BLaER1 (cell line): ENCODE measurements at regions not wholly inside any gene's neighbourhood (a gene's known extent, or its start where the extent isn't known, plus 50 kb on each side); places are given as distances from the start of the nearest gene placed in this dataset.
"Not testable (repeated sequence)": the region's sequence is repeated elsewhere in the genome, so short reads cannot be mapped to it uniquely, and the experiment has no call there.

Source experiments
- H3K27ac ChIP-seq: shearing (Covaris generic); formaldehyde crosslinking; 2 replicates; pipeline ENCODE4 v1.8.1; 2022
- H3K27me3 ChIP-seq: shearing (Covaris generic); formaldehyde crosslinking; 2 replicates; pipeline ENCODE4 v1.8.1; 2022
- H3K36me3 ChIP-seq: shearing (Covaris generic); formaldehyde crosslinking; 2 replicates; pipeline ENCODE4 v1.8.1; 2022
- H3K4me1 ChIP-seq: shearing (Covaris generic); formaldehyde crosslinking; 2 replicates; pipeline ENCODE4 v1.8.1; 2022
- H3K4me2 ChIP-seq: shearing (Covaris generic); formaldehyde crosslinking; 2 replicates; pipeline ENCODE4 v1.8.1; 2022
- H3K4me3 ChIP-seq: shearing (Covaris generic); formaldehyde crosslinking; 2 replicates; pipeline ENCODE4 v1.8.1; 2022
- H3K9ac ChIP-seq: shearing (Covaris generic); formaldehyde crosslinking; 2 replicates; pipeline ENCODE4 v1.8.1; 2022
- H3K9me3 ChIP-seq: shearing (Covaris generic); formaldehyde crosslinking; 2 replicates; pipeline ENCODE4 v1.8.1; 2022
- H4K20me1 ChIP-seq: shearing (Covaris generic); formaldehyde crosslinking; 2 replicates; pipeline ENCODE4 v1.8.1; 2022
- Cebpa-rat ChIP-seq: shearing (Covaris generic); IDR thresholded peaks from 2 replicates; pipeline ENCODE4 v1.8.1; 2022

DNA sequence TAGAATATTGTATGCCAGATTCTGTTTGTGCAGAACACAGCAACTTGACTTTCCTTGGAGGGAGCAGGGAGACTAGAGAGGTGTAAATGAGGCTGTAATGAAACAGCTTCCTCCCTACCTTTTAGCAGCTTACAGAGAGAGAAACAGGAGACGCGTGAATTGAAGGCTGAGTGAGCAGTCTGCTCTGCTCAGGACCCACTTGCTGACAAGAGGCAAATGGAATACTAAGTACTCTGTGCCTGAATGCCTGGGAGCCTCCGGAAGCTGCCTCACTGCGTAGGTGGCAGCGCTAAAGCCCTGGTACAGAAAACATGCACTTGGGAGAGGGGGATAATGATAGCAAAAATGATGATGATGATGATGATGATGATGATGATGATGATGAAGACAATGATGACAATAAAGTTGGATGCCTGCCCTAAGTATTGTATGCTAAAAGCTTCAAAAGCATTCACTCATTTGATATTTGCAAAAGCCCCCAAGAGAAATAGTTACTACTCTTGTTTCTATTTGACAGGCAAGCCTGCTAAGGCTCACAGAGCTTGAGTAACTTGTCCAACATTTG is 548.9 kb downstream of the NTRK3 start:
- no peaks in the 10 kb centered on the region for H4K20me1 ChIP-seq
- no peak overlapping the region for H3K4me2 ChIP-seq
- no peaks in the 10 kb centered on the region for H3K27me3 ChIP-seq
- no peaks in the 10 kb centered on the region for H3K9me3 ChIP-seq
- no peak overlapping the region for H3K4me3 ChIP-seq
- no peak overlapping the region for H3K9ac ChIP-seq
- TF ChIP-seq Cebpa-rat = no peak
- no peaks in the 10 kb centered on the region for H3K36me3 ChIP-seq
- no peaks in the 10 kb centered on the region for H3K4me1 ChIP-seq
- H3K27ac ChIP-seq = no peak overlapping the region

DNA sequence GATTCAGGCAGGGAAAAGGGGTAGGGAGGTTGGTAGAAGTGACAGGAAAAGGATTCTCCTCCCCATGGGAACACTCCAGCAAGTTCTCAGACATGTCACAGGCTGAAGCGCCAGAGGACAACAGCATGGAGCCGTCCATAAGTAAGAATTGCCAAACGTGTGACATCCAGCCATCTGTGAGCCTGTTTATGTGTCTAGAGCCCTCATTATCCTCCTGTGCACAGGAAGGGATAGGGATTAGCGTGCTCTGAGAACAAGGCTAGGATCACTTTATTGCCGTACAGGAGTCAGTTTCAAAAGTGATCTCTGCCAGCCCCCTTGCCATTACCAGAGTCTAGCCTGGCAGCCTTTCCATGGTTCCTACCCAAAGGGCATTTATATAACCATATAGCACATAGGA is 549.5 kb downstream of the NTRK3 start:
- Histone ChIP-seq H3K4me3 (no peak overlapping the region), H3K4me2 (no peak overlapping the region)

DNA sequence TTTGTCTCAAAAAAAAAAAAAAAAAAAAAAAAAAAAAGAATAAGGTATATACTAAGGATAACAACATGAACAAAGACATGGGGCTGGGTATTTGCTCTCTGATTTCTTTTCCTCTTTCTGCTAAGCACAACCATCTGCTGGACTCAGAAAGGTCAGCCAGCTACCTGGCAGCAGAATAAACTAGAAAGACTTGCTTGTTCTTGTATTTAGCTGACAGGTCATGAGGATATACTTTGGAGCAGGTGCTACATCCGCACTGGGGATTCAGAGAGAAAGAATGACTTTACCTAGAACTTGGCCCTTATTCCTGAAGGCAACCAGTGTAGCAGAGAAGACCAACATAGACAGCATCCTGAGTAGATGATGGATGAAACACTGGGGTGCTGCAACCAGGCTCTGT is 550.5 kb downstream of the NTRK3 start:
- no peak overlapping the region for H3K27ac ChIP-seq
- no peaks in the 10 kb centered on the region for H3K27me3 ChIP-seq
- no peak overlapping the region for H3K4me3 ChIP-seq
- H3K9ac ChIP-seq = no peak overlapping the region
- no peaks in the 10 kb centered on the region for H3K9me3 ChIP-seq
- no peaks in the 10 kb centered on the region for H3K4me1 ChIP-seq
- no peak overlapping the region for H3K4me2 ChIP-seq
- no peaks in the 10 kb centered on the region for H4K20me1 ChIP-seq
- no peak for TF ChIP-seq Cebpa-rat
- no peaks in the 10 kb centered on the region for H3K36me3 ChIP-seq

More for the DNA sequence above, 549.5 kb downstream of the NTRK3 start:
- Histone ChIP-seq H3K9me3 (no peaks in the 10 kb centered on the region), H3K27ac (no peak overlapping the region), H3K9ac (no peak overlapping the region), H3K4me1 (no peaks in the 10 kb centered on the region), H3K36me3 (no peaks in the 10 kb centered on the region), H3K27me3 (no peaks in the 10 kb centered on the region), H4K20me1 (no peaks in the 10 kb centered on the region)
- TF ChIP-seq Cebpa-rat = no peak

DNA sequence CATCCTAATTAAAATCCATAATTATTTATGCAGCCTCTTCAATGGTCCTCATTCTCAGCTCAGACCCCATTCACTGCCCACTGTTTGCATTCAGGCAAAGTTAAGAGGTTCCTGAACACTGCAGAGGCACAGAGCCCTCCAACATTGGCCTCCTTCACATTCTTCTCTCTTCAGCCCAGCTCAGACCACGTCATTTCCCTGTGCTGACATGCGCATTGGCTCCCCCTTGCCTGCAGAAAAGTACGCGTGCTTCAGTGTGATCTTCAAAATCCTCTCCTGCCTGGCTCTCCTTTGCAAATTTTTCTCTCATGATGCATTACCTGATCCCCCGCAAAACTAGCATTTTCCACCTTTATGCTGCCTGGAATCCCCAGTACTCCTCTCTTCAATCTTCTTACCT is 552.3 kb downstream of the NTRK3 start:
- Histone ChIP-seq H3K27ac (no peak overlapping the region), H3K27me3 (no peaks in the 10 kb centered on the region), H3K4me2 (no peak overlapping the region), H3K4me1 (no peaks in the 10 kb centered on the region), H3K9ac (no peak overlapping the region), H3K36me3 (no peaks in the 10 kb centered on the region), H3K4me3 (no peak overlapping the region), H4K20me1 (no peaks in the 10 kb centered on the region), H3K9me3 (no peaks in the 10 kb centered on the region)
- no peak for TF ChIP-seq Cebpa-rat

DNA sequence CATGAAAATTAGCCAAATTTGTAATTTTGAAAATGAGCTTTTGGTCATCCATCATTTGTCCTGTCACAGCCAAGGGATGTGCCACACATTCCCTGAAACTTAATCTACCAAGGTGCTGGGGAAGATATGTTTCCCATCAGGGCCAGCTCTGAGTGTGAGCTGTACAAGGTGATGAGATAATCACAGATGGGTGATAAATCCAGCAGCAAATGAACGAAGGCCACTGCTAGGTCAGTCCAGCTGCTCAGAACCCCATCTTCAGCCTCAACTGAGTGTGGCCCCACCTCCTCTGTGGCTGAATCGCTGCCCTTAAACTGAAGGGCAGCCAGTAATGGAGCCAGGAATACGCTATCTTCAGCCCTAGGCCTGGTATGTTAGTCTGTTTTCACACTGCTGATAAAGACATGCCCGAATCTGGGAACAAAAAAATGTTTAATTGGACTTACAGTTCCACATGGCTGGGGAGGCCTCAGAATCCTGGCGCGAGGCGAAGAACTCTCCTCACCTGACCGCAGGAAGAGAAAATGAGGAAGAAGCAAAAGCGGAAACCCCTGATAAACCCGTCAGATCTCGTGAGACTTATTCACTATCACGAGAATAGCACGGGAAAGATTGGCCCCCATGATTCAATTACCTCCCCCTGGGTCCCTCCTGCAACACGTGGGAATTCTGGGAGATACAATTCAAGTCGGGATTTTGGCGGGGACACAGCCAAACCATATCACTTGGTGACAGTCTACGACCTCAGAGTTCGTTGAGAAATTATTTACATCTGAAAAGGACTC is 553.0 kb downstream of the NTRK3 start:
- no peaks in the 10 kb centered on the region for H3K9me3 ChIP-seq

DNA sequence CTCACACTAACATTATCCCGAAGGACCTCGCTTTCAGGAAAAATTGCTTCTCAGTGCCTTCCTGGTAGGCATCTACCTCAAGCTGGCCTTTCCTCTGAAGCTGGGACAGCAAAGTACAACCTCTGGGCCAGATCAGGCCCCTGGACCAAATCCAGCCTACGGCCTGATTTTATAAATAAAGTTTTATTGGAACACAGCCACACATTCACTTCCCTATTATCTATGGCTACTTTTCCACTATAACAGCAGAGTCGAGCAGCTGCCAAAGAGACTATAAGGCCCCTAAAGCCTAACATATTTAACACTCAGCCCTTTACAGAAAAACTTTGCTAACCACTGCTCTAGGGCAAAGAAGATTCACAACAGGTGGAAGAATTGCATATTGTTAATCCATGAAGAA is 554.3 kb downstream of the NTRK3 start:
- Histone ChIP-seq H3K4me2 (no peak overlapping the region), H3K9ac (no peak overlapping the region), H3K36me3 (no peaks in the 10 kb centered on the region), H3K27me3 (no peaks in the 10 kb centered on the region), H3K27ac (no peak overlapping the region), H4K20me1 (no peaks in the 10 kb centered on the region), H3K4me3 (no peak overlapping the region), H3K9me3 (no peaks in the 10 kb centered on the region; the same call in 1 of the 2 replicates), H3K4me1 (no peaks in the 10 kb centered on the region)
- no peak for TF ChIP-seq Cebpa-rat

More for the DNA sequence above, 553.0 kb downstream of the NTRK3 start:
- H3K4me1 ChIP-seq = no peaks in the 10 kb centered on the region
- no peaks in the 10 kb centered on the region for H3K36me3 ChIP-seq
- H3K27ac ChIP-seq = no peak overlapping the region
- H3K4me2 ChIP-seq = no peak overlapping the region
- H4K20me1 ChIP-seq = no peaks in the 10 kb centered on the region
- no peaks in the 10 kb centered on the region for H3K27me3 ChIP-seq
- H3K9ac ChIP-seq = no peak overlapping the region
- no peak for TF ChIP-seq Cebpa-rat
- H3K4me3 ChIP-seq = no peak overlapping the region

DNA sequence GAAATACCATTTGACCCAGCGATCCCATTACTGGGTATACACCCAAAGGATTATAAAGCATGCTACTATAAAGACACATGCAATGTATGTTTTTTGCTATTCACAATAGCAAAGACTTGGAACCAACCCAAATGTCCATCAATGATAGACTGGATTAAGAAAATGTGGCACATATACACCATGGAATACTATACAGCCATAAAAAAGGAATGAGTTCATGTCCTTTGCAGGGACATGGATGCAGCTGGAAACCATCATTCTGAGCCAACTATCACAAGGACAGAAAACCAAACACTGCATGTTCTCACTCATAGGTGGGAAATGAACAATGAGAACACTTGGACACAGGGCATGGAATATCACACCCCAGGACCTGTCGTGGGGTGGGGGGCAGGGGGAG is 558.1 kb downstream of the NTRK3 start:
- not testable (repeated sequence) for H3K27ac ChIP-seq, H3K4me3 ChIP-seq, H3K4me2 ChIP-seq, H3K4me1 ChIP-seq, H3K36me3 ChIP-seq, H4K20me1 ChIP-seq, H3K27me3 ChIP-seq, H3K9ac ChIP-seq, H3K9me3 ChIP-seq

DNA sequence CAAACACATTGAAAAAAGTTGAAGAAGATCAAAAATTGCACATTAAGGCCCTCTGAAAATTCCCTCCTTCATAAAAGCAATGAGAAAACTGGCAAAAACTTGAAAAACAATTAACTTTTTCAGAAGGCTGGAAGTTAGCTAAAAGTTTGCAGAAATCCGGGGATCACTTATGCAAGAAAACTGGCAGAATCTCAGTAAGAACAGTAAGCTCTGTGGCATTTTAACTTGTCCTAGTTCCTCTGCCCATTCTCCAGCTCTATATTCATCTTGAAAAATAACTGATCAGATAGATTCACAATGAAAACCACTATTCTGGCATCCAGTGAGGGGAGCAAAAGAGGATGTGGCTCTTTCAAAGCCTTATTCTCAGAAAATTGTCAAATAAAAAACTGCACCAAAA is 566.8 kb downstream of the NTRK3 start:
- Histone ChIP-seq H3K4me3 (no peak overlapping the region), H3K27ac (no peak overlapping the region), H3K4me2 (no peak overlapping the region), H3K27me3 (no peaks in the 10 kb centered on the region), H3K9me3 (0 out of 2 replicates have a peak, but pooled peaks cover 4% of the 10 kb centered on the region), H3K4me1 (no peaks in the 10 kb centered on the region), H3K36me3 (no peaks in the 10 kb centered on the region), H3K9ac (no peak overlapping the region), H4K20me1 (no peaks in the 10 kb centered on the region)
- TF ChIP-seq Cebpa-rat = no peak

DNA sequence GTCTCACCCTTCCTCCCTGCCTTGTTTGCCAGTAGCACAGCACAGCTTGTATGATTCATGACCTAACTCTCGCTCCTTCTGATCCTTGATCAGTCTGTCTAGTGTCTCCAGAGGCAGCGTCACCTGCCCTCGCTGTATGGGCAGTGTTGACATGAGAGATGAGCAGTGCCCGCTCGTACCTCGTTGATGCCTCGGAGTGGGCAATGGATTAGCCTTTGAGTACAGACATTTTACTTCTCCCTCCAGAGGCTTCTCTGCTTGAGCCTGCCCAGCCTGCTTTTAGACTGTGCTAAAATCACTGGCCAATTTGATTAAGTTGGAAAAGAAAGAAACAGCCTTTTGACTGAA is 569.0 kb downstream of the NTRK3 start:
- no peak overlapping the region for H3K9ac ChIP-seq
- H3K36me3 ChIP-seq = no peaks in the 10 kb centered on the region
- H4K20me1 ChIP-seq = no peaks in the 10 kb centered on the region
- no peak overlapping the region for H3K4me3 ChIP-seq
- H3K4me2 ChIP-seq = no peak overlapping the region
- no peak for TF ChIP-seq Cebpa-rat
- no peak overlapping the region for H3K27ac ChIP-seq
- 0 out of 2 replicates have a peak, but pooled peaks cover 4% of the 10 kb centered on the region for H3K9me3 ChIP-seq
- no peaks in the 10 kb centered on the region for H3K27me3 ChIP-seq
- H3K4me1 ChIP-seq = no peaks in the 10 kb centered on the region

DNA sequence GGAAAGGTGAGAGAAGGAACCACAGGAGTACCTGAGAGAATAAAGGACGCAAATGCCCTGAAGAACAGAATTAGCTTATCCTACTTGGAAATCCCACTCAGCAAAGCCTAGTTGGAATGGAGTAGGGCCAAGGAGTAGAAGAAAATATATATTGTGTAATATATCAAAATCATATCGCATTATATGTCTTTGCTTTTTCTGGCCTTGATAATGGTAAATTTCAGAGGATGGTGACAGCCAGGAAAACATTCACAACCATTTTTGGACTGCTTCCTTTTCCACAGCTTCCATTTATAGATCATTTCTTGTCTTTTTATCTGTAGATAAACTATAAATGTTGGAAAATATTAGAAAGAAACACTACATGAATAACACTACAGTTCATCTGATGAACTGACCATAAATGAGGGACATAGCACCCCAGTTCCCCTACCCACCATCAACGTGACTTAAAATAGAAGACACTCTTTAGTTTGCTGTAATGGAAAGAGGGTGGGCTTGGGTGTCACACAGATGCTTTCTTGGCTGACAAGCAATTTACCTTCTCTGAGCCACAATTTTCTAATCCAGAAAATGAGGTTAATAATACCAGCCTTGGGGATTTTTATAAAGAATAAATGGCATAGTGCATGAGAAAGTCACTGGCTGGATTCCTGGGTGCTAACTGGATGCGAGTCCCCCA is 569.6 kb downstream of the NTRK3 start:
- no peaks in the 10 kb centered on the region for H3K36me3 ChIP-seq
- TF ChIP-seq Cebpa-rat = no peak

More for the DNA sequence above, 569.6 kb downstream of the NTRK3 start:
- H3K9me3 ChIP-seq = 0 out of 2 replicates have a peak, but pooled peaks cover 4% of the 10 kb centered on the region
- H3K9ac ChIP-seq = no peak overlapping the region
- no peak overlapping the region for H3K27ac ChIP-seq
- H3K4me1 ChIP-seq = no peaks in the 10 kb centered on the region
- H3K4me2 ChIP-seq = no peak overlapping the region
- H3K4me3 ChIP-seq = no peak overlapping the region
- H3K27me3 ChIP-seq = no peaks in the 10 kb centered on the region
- H4K20me1 ChIP-seq = no peaks in the 10 kb centered on the region
